T-helper 2 cell (primary cell): ENCODE measurements at regions not wholly inside any gene's neighbourhood (a gene's known extent, or its start where the extent isn't known, plus 50 kb on each side); places are given as distances from the start of the nearest gene placed in this dataset.
A peak's percentile ranks its signal among the peaks of the same experiment; 100 is the strongest.
"Not testable (repeated sequence)": the region's sequence is repeated elsewhere in the genome, so short reads cannot be mapped to it uniquely, and the experiment has no call there.

Source experiments
- DNase-seq, 5 experiments: peaks; one replicate each; pipeline versions ENCODE4 v3.0.0 to v3.0.0-alpha.2; 2012 to 2022

- no peak for DNase-seq
These were observed 404.2 kb downstream of the DAD1 start for GRCh38 chr14:22184830-22185168.

- no peak for DNase-seq
These were observed 404.7 kb downstream of the DAD1 start for GRCh38 chr14:22184157-22184829.

- no peak for DNase-seq
These were observed 409.0 kb downstream of the DAD1 start for GRCh38 chr14:22180045-22180444.

- no peak for DNase-seq
These were observed 409.8 kb downstream of the DAD1 start for GRCh38 chr14:22179190-22179589.

- DNase-seq = peak in 1 of 5 experiments; percentile 59
These were observed 410.6 kb downstream of the DAD1 start for GRCh38 chr14:22178333-22178839.

GRCh38 chr14:22177870-22178269 is 411.2 kb downstream of the DAD1 start:
- peak in 1 of 5 experiments; percentile 65 for DNase-seq

GRCh38 chr14:22176957-22177356 is 412.1 kb downstream of the DAD1 start:
- DNase-seq = no peak

- DNase-seq = not testable (repeated sequence)
These were observed 413.8 kb downstream of the DAD1 start for GRCh38 chr14:22175278-22175558.

- no peak for DNase-seq
These were observed 414.4 kb downstream of the DAD1 start for GRCh38 chr14:22174412-22175277.

- peak in 1 of 5 experiments; percentile 51 for DNase-seq
These were observed 420.7 kb downstream of the DAD1 start for GRCh38 chr14:22168092-22168955.

GRCh38 chr14:22164616-22165015 is 424.4 kb downstream of the DAD1 start:
- no peak for DNase-seq

- DNase-seq = peak in 1 of 5 experiments; percentile 44
These were observed 426.0 kb downstream of the DAD1 start for GRCh38 chr14:22163051-22163450.

GRCh38 chr14:22159957-22160356 is 429.1 kb downstream of the DAD1 start:
- peak in 1 of 5 experiments; percentile 44 for DNase-seq

GRCh38 chr14:22159099-22159498 is 429.9 kb downstream of the DAD1 start:
- no peak for DNase-seq

- no peak for DNase-seq
These were observed 430.5 kb downstream of the DAD1 start for GRCh38 chr14:22158560-22158959.

GRCh38 chr14:22155571-22155970 is 433.5 kb downstream of the DAD1 start:
- no peak for DNase-seq

- DNase-seq = no peak
These were observed 436.1 kb downstream of the DAD1 start for GRCh38 chr14:22152903-22153302.

- DNase-seq = no peak
These were observed 436.7 kb downstream of the DAD1 start for GRCh38 chr14:22152161-22152870.

GRCh38 chr14:22151121-22151520 is 437.9 kb downstream of the DAD1 start:
- DNase-seq = no peak

- no peak for DNase-seq
These were observed 440.0 kb downstream of the DAD1 start for GRCh38 chr14:22149058-22149457.

- DNase-seq = peak in 1 of 5 experiments; percentile 33
These were observed 441.3 kb downstream of the DAD1 start for GRCh38 chr14:22147716-22148115.

GRCh38 chr14:22143363-22143762 is 445.7 kb downstream of the DAD1 start:
- DNase-seq = no peak
